H1 (cell line): ENCODE measurements at regions not wholly inside any gene's neighbourhood (a gene's known extent, or its start where the extent isn't known, plus 50 kb on each side); places are given as distances from the start of the nearest gene placed in this dataset.

Source experiments
- CTCF ChIA-PET: fragments of 300-600 bp; sonication (Branson Sonifier 250); formaldehyde crosslinking; loops from one replicate; lab custom pipeline; 2021; ENCODE audit not compliant: partially characterized antibody; lab: Charles Lee
- POLR2A ChIA-PET: fragments of 300-600 bp; sonication (Branson Sonifier 250); formaldehyde crosslinking; loops from one replicate; lab custom pipeline; 2021; ENCODE audit warnings: inconsistent platforms; ENCODE audit not compliant: partially characterized antibody; lab: Charles Lee
- DNase-seq, 2 experiments: peaks; one replicate each; pipeline versions ENCODE4 v3.0.0 to v3.0.0-alpha.2; 2010 to 2022; ENCODE audit warnings: low spot score in 2 of 2, low read depth in 1 of 2, mixed read lengths in 1 of 2
- FAIRE-seq: peaks from 2 replicates; lab custom pipeline; 2011; peaks lifted over from hg19 to GRCh38; lab: Jason Lieb, UNC
- H2AFZ ChIP-seq: 2 replicates; pipeline ENCODE4 v1.8.1; 2012; ENCODE audit warnings: low read length, inconsistent platforms
- H2AK5ac ChIP-seq: 2 replicates; pipeline ENCODE4 v1.6.1; 2013; ENCODE audit warnings: low read depth, low read length
- H2BK120ac ChIP-seq: replicated peaks from 2 replicates; pipeline ENCODE3; 2013; ENCODE audit warnings: low read depth, low read length, inconsistent platforms
- H2BK12ac ChIP-seq: 2 replicates; pipeline ENCODE4 v1.6.1; 2013; ENCODE audit warnings: low read depth, low read length
- H2BK15ac ChIP-seq: 2 replicates; pipeline ENCODE4 v1.6.1; 2013; ENCODE audit warnings: low read length
- H2BK20ac ChIP-seq: 2 replicates; pipeline ENCODE4 v1.6.1; 2013; ENCODE audit warnings: low read length
- H2BK5ac ChIP-seq: 2 replicates; pipeline ENCODE4 v1.6.1; 2013; ENCODE audit warnings: low read depth, low read length
- H3K14ac ChIP-seq: 2 replicates; pipeline ENCODE4 v1.6.1; 2013; ENCODE audit warnings: inconsistent platforms; ENCODE audit not compliant: insufficient read length
- H3K18ac ChIP-seq: 2 replicates; pipeline ENCODE4 v1.6.1; 2013; ENCODE audit warnings: low read length; ENCODE audit errors: extremely low read depth
- H3K23ac ChIP-seq: 2 replicates; pipeline ENCODE4 v1.6.1; 2013; ENCODE audit warnings: inconsistent platforms; ENCODE audit not compliant: insufficient read length
- H3K23me2 ChIP-seq: 2 replicates; pipeline ENCODE4 v1.6.1; 2013; ENCODE audit warnings: low read depth, low read length
- H3K27ac ChIP-seq: 2 replicates; pipeline ENCODE4 v1.6.1; 2011; ENCODE audit warnings: low read depth, low read length, inconsistent platforms
- H3K27me3 ChIP-seq, 4 experiments: replicated peaks in 1 of 4; 1 replicate in 1 of 4; 2 replicates in 3 of 4; pipeline versions ENCODE4 v1.6.1 to v1.8.1; 2011 to 2013; ENCODE audit warnings: low read length in 3 of 4, mild to moderate bottlenecking in 3 of 4, inconsistent platforms in 2 of 4, mixed read lengths in 2 of 4, moderate library complexity in 1 of 4; ENCODE audit not compliant: control insufficient read depth in 3 of 4, insufficient read depth in 3 of 4; ENCODE audit errors: extremely low read depth in 1 of 4
- H3K36me3 ChIP-seq, 4 experiments: 2 replicates each; pipeline versions ENCODE4 v1.6.1 to v1.8.1; 2011 to 2013; ENCODE audit warnings: mild to moderate bottlenecking in 4 of 4, low read length in 3 of 4, moderate library complexity in 2 of 4, control low read depth in 1 of 4, inconsistent platforms in 1 of 4; ENCODE audit not compliant: insufficient read depth in 4 of 4, control insufficient read depth in 2 of 4
- H3K4ac ChIP-seq: replicated peaks from 2 replicates; pipeline ENCODE3; 2013; ENCODE audit warnings: low read length, low read depth, mixed read lengths, inconsistent platforms; ENCODE audit not compliant: insufficient read length
- H3K4me1 ChIP-seq, 4 experiments: replicated peaks in 1 of 4; 1 replicate in 1 of 4; 2 replicates in 3 of 4; pipeline versions ENCODE4 v1.6.1 to v1.8.1; 2011 to 2013; ENCODE audit warnings: low read length in 3 of 4, inconsistent platforms in 2 of 4, mixed read lengths in 1 of 4; ENCODE audit not compliant: insufficient read depth in 4 of 4, control insufficient read depth in 3 of 4
- H3K4me2 ChIP-seq, 2 experiments: 2 replicates each; pipeline versions ENCODE4 v1.6.1 to v1.8.1; 2011 to 2013; ENCODE audit warnings: low read depth in 2 of 2, low read length in 2 of 2, control low read depth in 1 of 2, inconsistent platforms in 1 of 2, mild to moderate bottlenecking in 1 of 2; ENCODE audit not compliant: insufficient read depth in 1 of 2
- H3K4me3 ChIP-seq, 4 experiments: fragments of 200-600, 300-600 bp in 1 of 4; sonication (generic), shearing (Covaris generic), sonication (Bioruptor Twin) in 1 of 4; 2 replicates each; pipeline versions ENCODE4 v1.5.1 to v1.8.1; 2011 to 2016; ENCODE audit warnings: low read length in 4 of 4, low read depth in 3 of 4, control low read depth in 2 of 4, inconsistent platforms in 2 of 4, mild to moderate bottlenecking in 2 of 4, mixed read lengths in 1 of 4, moderate library complexity in 1 of 4; ENCODE audit not compliant: insufficient read depth in 2 of 4; ENCODE audit errors: extremely low read depth in 1 of 4
- H3K56ac ChIP-seq: replicated peaks from 2 replicates; pipeline ENCODE3; 2013; ENCODE audit warnings: low read depth, mild to moderate bottlenecking, mixed read lengths, low read length, inconsistent platforms; ENCODE audit not compliant: insufficient read length
- H3K79me1 ChIP-seq: 2 replicates; pipeline ENCODE4 v1.6.1; 2013; ENCODE audit warnings: low read depth, low read length, control low read depth
- H3K79me2 ChIP-seq, 2 experiments: 2 replicates each; pipeline versions ENCODE4 v1.6.1 to v1.8.1; 2012 to 2013; ENCODE audit warnings: low read length in 2 of 2, mild to moderate bottlenecking in 2 of 2, inconsistent platforms in 1 of 2; ENCODE audit not compliant: insufficient read depth in 2 of 2, control insufficient read depth in 1 of 2
- H3K9ac ChIP-seq, 4 experiments: replicated peaks in 1 of 4; 1 replicate in 1 of 4; 2 replicates in 3 of 4; pipeline versions ENCODE4 v1.6.1 to v1.8.1; 2011 to 2013; ENCODE audit warnings: low read depth in 3 of 4, low read length in 3 of 4, control low read depth in 2 of 4, mild to moderate bottlenecking in 2 of 4, moderate library complexity in 2 of 4, inconsistent platforms in 1 of 4; ENCODE audit errors: extremely low read depth in 1 of 4
- H3K9me3 ChIP-seq, 2 experiments: 2 replicates each; pipeline versions ENCODE4 v1.6.1 to v1.8.1; 2012 to 2013; ENCODE audit warnings: mild to moderate bottlenecking in 2 of 2, moderate library complexity in 2 of 2, control low read depth in 1 of 2, inconsistent platforms in 1 of 2, low read depth in 1 of 2, low read length in 1 of 2, mixed read lengths in 1 of 2; ENCODE audit not compliant: insufficient read depth in 2 of 2
- H4K20me1 ChIP-seq, 2 experiments: replicated peaks in 1 of 2; 2 replicates each; pipeline versions ENCODE3 to v1.8.1; 2011 to 2013; ENCODE audit warnings: inconsistent platforms in 2 of 2, low read length in 2 of 2, mild to moderate bottlenecking in 1 of 2; ENCODE audit not compliant: insufficient read depth in 2 of 2, control insufficient read depth in 1 of 2
- H4K5ac ChIP-seq: 2 replicates; pipeline ENCODE4 v1.6.1; 2013; ENCODE audit warnings: low read length, low read depth, mixed read lengths, inconsistent platforms; ENCODE audit not compliant: insufficient read length
- H4K8ac ChIP-seq: 2 replicates; pipeline ENCODE4 v1.8.0; 2013; ENCODE audit warnings: mild to moderate bottlenecking, moderate library complexity, low read length, inconsistent platforms; ENCODE audit not compliant: insufficient read depth; ENCODE audit errors: extremely low read depth
- H4K91ac ChIP-seq: replicated peaks from 2 replicates; pipeline ENCODE3; 2013; ENCODE audit warnings: low read length, mixed read lengths, inconsistent platforms; ENCODE audit not compliant: insufficient read length
- CHD1 ChIP-seq: IDR thresholded peaks from 2 replicates; pipeline ENCODE4 v1.6.1; 2012; ENCODE audit warnings: low read depth, low read length, improper control_type of control experiment
- CHD2 ChIP-seq: IDR thresholded peaks from 2 replicates; pipeline ENCODE4 v1.6.1; 2012; ENCODE audit warnings: low read length, improper control_type of control experiment
- CTBP2 ChIP-seq: IDR thresholded peaks from 2 replicates; pipeline ENCODE4 v1.7.0; 2011; ENCODE audit warnings: borderline replicate concordance, mild to moderate bottlenecking, moderate library complexity, mixed read lengths, low read length; ENCODE audit not compliant: insufficient read depth, insufficient read length
- HDAC2 ChIP-seq, 2 experiments: fragments of 300-600 bp in 1 of 2; sonication (generic) in 1 of 2; IDR thresholded peaks; 2 replicates each; pipeline ENCODE4 v1.6.1; 2011 to 2012; ENCODE audit warnings: low read depth in 2 of 2, low read length in 2 of 2, mild to moderate bottlenecking in 2 of 2, moderate library complexity in 2 of 2, borderline replicate concordance in 1 of 2, inconsistent platforms in 1 of 2
- HDAC6 ChIP-seq: IDR thresholded peaks from one replicate; pipeline ENCODE4 v1.7.1; 2012; ENCODE audit warnings: low read depth, mild to moderate bottlenecking, inconsistent platforms, low read length, moderate library complexity
- PHF8 ChIP-seq: fragments of 200-600 bp; sonication (generic); conservative IDR thresholded peaks from 2 replicates; pipeline ENCODE4 v1.7.1; 2012; ENCODE audit warnings: low read depth, mild to moderate bottlenecking, inconsistent platforms, low read length, moderate library complexity
- SIX5 ChIP-seq: IDR thresholded peaks from 2 replicates; pipeline ENCODE4 v1.6.1; 2011; ENCODE audit warnings: mild to moderate bottlenecking, low read depth, low read length
- WGBS, 2 experiments: shearing (Covaris generic) in 1 of 2; methylation state at CpG; one replicate each; pipeline versions ENCODE4 v1.1.6 to v1.1.7; 2013 to 2015; ENCODE audit warnings: low lambda C conversion rate in 2 of 2, mixed read lengths in 2 of 2, inconsistent platforms in 1 of 2, low coverage in 1 of 2, missing lambda C conversion rate in 1 of 2; ENCODE audit not compliant: insufficient replicate concordance in 2 of 2, insufficient coverage in 1 of 2, insufficient read length in 1 of 2; ENCODE audit errors: extremely low coverage in 1 of 2, missing lambda C conversion rate in 1 of 2; 5-methylcytosine and 5-hydroxymethylcytosine counted together

GRCh38 chr3:171526869-171527268 lies 66.7 kb upstream of the TNIK start:
- H3K56ac ChIP-seq, result no peak overlapping the region
- H2BK20ac ChIP-seq, result no peak overlapping the region
- ChIA-PET CTCF (no interaction called here), POLR2A (no interaction called here)
- no peaks in the 10 kb centered on the region for H4K20me1 ChIP-seq
- no peak overlapping the region for H3K23ac ChIP-seq
- no peaks in the 10 kb centered on the region for H3K9me3 ChIP-seq
- no peak overlapping the region for H2BK12ac ChIP-seq
- H4K8ac ChIP-seq, result no peak overlapping the region
- WGBS, 2 experiments, result 100% methylated on average over 1 of the region's 1 CpG; no CpG with 5 or more reads in 1 of the 2 experiments
- no peak overlapping the region for H2BK5ac ChIP-seq
- no peak overlapping the region for H3K27ac ChIP-seq
- no peak overlapping the region for H3K18ac ChIP-seq
- no peaks in the 10 kb centered on the region for H3K79me2 ChIP-seq
- H3K14ac ChIP-seq, result no peak overlapping the region
- H3K4me3 ChIP-seq, result no peak overlapping the region
- H4K5ac ChIP-seq, result no peak overlapping the region
- H3K4ac ChIP-seq, result no peak overlapping the region
- no peak overlapping the region for H2BK120ac ChIP-seq
- H3K36me3 ChIP-seq, result no peaks in the 10 kb centered on the region
- H3K23me2 ChIP-seq, result no peaks in the 10 kb centered on the region
- no peak overlapping the region for H3K9ac ChIP-seq
- DNase-seq, result no peak
- no peak overlapping the region for H2BK15ac ChIP-seq
- no peak overlapping the region for H2AK5ac ChIP-seq
- peaks cover 0 to 6% (median 0%) of the 10 kb centered on the region in 4 experiments; a peak in 1 of 7 replicates for H3K4me1 ChIP-seq
- H3K27me3 ChIP-seq, result no peaks in the 10 kb centered on the region
- H2AFZ ChIP-seq, result no peak overlapping the region
- H4K91ac ChIP-seq, result no peak overlapping the region
- no peaks in the 10 kb centered on the region for H3K79me1 ChIP-seq
- H3K4me2 ChIP-seq, result no peak overlapping the region
- FAIRE-seq, result no peak
- no peak for TF ChIP-seq CHD2
- TF ChIP-seq PHF8, result no peak
- no peak for TF ChIP-seq SIX5
- no peak for TF ChIP-seq CHD1
- no peak for TF ChIP-seq HDAC6
- no peak for TF ChIP-seq HDAC2 (IDR thresholded peaks at IDR 0.05; ENCODE audit: borderline replicate concordance in 1 of 2, low read depth in 2 of 2, low read length in 2 of 2)
- TF ChIP-seq CTBP2, result no peak
